ENCODE measurements at regions not wholly inside any gene's neighbourhood (a gene's known extent, or its start where the extent isn't known, plus 50 kb on each side); places are given as distances from the start of the nearest gene placed in this dataset.

DNA sequence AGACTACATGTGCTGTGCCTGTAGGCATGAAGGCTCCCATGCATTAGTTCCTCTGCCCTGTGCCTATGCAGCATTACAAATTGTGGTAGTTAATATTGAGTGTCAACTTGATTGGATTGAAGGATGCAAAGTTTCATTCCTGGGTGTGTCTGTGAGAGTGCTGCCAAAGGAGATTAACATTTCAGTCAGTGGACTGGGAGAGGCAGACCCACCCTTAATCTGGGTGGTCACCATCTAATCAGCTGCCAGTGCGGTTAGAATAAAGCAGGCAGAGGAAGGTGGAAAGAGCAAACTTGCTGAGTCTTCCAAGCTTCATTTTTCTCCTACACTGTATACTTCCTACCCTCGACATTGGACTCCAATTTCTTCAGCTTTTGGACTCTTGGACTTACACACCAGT, 460.2 kb upstream of the SMIM31 start:
- TF ChIP-seq CTCF (IDR thresholded peaks at IDR 0.05; ENCODE audit: low read depth, low read length) = no peak
- TF ChIP-seq POLR2A (IDR thresholded peaks at IDR 0.05; ENCODE audit: extremely low read depth, insufficient read length) = no peak

All from NB4 (cell line).